AG04450 (cell line): ENCODE measurements at regions not wholly inside any gene's neighbourhood (a gene's known extent, or its start where the extent isn't known, plus 50 kb on each side); places are given as distances from the start of the nearest gene placed in this dataset.

Experiments
- CTCF ChIA-PET: fragments of 300-600, 350-600 bp; formaldehyde crosslinking; extraction: SDS; loops from one replicate; lab custom pipeline; 2022; ENCODE audit warnings: antibody characterized with exemption, inconsistent platforms; lab: Charles Lee
- POLR2A ChIA-PET: fragments of 350-600 bp; formaldehyde crosslinking; extraction: SDS; loops from one replicate; lab custom pipeline; 2021; ENCODE audit warnings: antibody characterized with exemption, inconsistent platforms; lab: Yijun Ruan, JAX
- DNase-seq: peaks from one replicate; pipeline ENCODE4 v3.0.0-alpha.2; 2011; ENCODE audit warnings: low read depth, low spot score
- H3K27ac ChIP-seq: one replicate; pipeline ENCODE4 v1.5.1; 2012; ENCODE audit warnings: low read depth, low read length, control low read depth
- H3K27me3 ChIP-seq: one replicate; pipeline ENCODE4 v1.6.0; 2012; ENCODE audit warnings: low read length; ENCODE audit not compliant: control insufficient read depth, insufficient read depth
- H3K4me3 ChIP-seq: 2 replicates; pipeline ENCODE4 v1.5.1; 2011; ENCODE audit warnings: mild to moderate bottlenecking, low read depth, low read length, control low read depth
- H3K9me3 ChIP-seq: 2 replicates; pipeline ENCODE4 v1.5.1; 2012; ENCODE audit warnings: low read length; ENCODE audit not compliant: control insufficient read depth, insufficient read depth
- CTCF ChIP-seq: IDR thresholded peaks from 2 replicates; pipeline ENCODE4 v1.5.1; 2011; ENCODE audit warnings: low read depth, low read length, control low read depth, inconsistent platforms

GRCh38 chr13:109695402-109696190 is 90.8 kb downstream of the IRS2 start:
- no peak for DNase-seq
- CTCF ChIA-PET, result interaction anchor here (1.0 kb wide), 1 partner anchor 28 kb away, joined by 3 read pairs; no protein-coding TSS in a partner anchor
- H3K4me3 ChIP-seq, result no peak overlapping the region
- H3K9me3 ChIP-seq, result no peaks in the 10 kb centered on the region
- no peak overlapping the region for H3K27ac ChIP-seq
- no peak for TF ChIP-seq CTCF
- POLR2A ChIA-PET, result no interaction called here
- H3K27me3 ChIP-seq, result peaks cover 14% of the 10 kb centered on the region

- TF ChIP-seq CTCF, result no peak
- Histone ChIP-seq H3K9me3 (no peaks in the 10 kb centered on the region), H3K27me3 (peaks cover 14% of the 10 kb centered on the region), H3K27ac (no peak overlapping the region), H3K4me3 (no peak overlapping the region)
- ChIA-PET POLR2A (no interaction called here), CTCF (no interaction called here)
- DNase-seq, result no peak
Observed at GRCh38 chr13:109694972-109695371, 91.4 kb downstream of the IRS2 start.

GRCh38 chr13:109693213-109693612 is 93.2 kb downstream of the IRS2 start:
- TF ChIP-seq CTCF, result no peak
- ChIA-PET CTCF (no interaction called here), POLR2A (no interaction called here)
- DNase-seq, result no peak
- no peak overlapping the region for H3K27ac ChIP-seq
- peaks cover 20% of the 10 kb centered on the region for H3K27me3 ChIP-seq
- no peak overlapping the region for H3K4me3 ChIP-seq
- H3K9me3 ChIP-seq, result no peaks in the 10 kb centered on the region

- H3K27ac ChIP-seq, result no peak overlapping the region
- H3K4me3 ChIP-seq, result no peak overlapping the region
- POLR2A ChIA-PET, result no interaction called here
- TF ChIP-seq CTCF, result no peak
- peaks cover 24% of the 10 kb centered on the region for H3K27me3 ChIP-seq
- no peaks in the 10 kb centered on the region for H3K9me3 ChIP-seq
- no peak for DNase-seq
- CTCF ChIA-PET, result no interaction called here
Observed at GRCh38 chr13:109691689-109692088, 94.7 kb downstream of the IRS2 start.

- Histone ChIP-seq H3K27ac (no peak overlapping the region), H3K9me3 (no peaks in the 10 kb centered on the region), H3K4me3 (no peak overlapping the region), H3K27me3 (peaks cover 44% of the 10 kb centered on the region)
- TF ChIP-seq CTCF, result no peak
- POLR2A ChIA-PET, result no interaction called here
- DNase-seq, result no peak
- CTCF ChIA-PET, result no interaction called here
Observed at GRCh38 chr13:109687559-109688448, 98.6 kb downstream of the IRS2 start.
